DMS53 (cell line): ENCODE measurements at regions not wholly inside any gene's neighbourhood (a gene's known extent, or its start where the extent isn't known, plus 50 kb on each side); places are given as distances from the start of the nearest gene placed in this dataset.
A peak's percentile ranks its signal among the peaks of the same experiment; 100 is the strongest.

Source experiments
- DNase-seq: peaks from one replicate; lab custom pipeline; 2025; lab: John Stamatoyannopoulos, UW

DNA sequence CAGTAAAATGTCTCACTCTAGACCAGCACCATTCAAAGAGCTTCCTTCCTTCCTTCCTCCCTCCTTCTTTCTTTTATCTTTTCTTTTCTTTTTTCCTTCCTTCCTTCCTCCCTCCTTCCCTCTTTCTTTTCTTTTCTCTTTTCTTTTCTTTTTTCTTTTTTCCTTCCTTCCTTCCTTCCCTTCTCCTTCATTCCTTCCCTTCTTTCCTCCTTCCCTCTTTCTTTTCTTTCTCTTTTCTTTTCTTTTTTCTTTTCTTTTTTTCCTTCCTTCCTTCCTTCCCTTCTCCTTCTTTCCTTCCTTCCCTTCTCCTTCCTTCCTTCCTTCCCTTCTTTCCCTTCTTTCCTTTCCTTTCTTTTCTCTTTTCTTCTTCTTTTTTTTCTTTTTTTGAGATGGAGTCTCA, 985.1 kb downstream of the DSC3 start:
- DNase-seq, result no peak

DNA sequence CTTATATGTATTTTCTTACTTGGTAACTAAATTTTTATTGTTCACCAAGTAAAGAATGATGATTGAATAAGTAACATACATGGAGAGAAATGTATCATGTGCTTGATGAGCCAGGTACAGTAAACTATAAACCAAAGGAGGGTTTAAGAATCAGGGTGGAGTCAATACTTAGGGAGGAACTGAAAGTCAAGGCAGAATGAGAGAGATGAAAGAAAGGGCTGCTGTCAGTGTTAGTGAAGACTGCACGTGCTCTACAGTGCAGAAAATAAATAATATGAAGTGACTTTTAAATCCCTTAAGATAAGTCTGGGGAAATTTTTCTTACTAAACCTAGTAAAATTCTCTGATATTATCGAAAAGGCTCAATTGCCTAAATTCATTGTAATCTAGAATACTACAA, 986.0 kb downstream of the DSC3 start:
- DNase-seq, result no peak

DNA sequence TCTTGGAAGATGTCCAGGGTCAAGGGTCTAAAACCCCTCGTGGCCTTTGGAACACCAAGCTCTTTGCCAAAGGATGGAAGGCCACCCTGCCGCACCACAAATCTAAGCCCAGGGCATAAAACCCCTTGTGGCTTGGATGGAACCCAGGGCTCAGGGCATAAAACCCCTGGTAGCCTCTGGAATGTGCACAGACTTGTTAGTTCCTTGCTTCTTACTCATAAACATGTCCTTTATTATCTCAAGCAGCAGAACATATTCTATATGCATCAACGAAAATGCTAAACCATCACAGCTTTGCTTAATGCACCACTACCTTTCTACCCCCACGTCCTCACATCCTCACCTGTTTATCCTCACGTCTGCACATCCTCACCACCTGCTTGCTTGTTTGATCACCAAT, 998.0 kb downstream of the DSC3 start:
- DNase-seq, result no peak

DNA sequence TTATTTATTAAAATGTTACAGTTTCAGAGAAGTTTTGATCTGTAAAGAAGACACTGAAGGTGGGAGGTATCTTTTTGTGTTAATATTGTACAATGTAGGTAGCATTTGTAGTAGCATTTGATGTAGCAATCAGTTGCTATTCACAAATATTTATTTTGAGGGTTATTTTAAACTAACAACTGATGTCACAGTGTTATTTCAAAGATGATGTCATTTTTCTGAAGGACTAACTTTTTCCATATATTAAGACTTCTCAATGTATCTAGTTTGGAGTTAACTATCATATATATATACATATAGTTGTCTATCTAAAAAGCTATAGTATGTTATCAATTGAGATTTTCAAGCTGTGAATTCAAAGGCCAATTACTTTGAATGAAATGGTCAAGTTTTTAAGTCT, 1003.3 kb downstream of the DSC3 start:
- no peak for DNase-seq

DNA sequence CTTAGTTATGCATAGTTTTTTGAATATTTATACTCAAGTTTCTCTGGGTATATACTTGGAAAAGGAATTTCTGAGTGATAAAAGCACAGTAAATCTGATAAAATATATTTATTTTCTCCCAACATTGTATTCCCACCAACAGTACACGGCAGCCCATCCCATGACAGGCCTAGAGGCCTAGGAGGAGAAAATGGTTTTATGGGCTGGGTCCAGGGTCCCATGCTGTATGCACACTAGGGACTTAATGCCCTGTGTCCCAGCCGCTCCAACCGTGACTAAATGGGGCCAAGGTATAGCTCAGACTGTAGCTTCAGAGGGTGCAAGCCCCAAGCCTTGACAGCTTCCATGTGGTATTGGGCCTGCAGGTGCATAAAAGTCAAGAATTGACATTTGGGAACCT, 1007.7 kb downstream of the DSC3 start:
- no peak for DNase-seq

DNA sequence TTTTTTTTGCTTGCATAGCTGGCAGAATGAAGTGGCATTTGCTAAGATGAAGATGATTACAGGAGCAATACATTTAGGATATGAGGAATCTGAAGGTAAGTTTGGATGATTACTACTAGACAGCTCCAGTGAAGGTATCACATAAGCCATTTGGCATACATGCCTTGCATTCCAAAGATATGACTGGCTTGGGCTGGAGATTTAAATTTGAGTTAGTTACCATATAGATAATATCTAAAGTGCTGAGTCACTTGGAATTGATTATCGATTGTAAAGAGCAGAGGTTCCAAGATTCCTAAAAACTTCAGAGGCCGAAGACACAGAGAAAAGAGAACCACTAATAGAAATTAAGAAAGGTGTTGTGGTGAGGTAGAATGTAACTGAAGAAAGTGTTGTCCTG, 1026.4 kb downstream of the DSC3 start:
- DNase-seq, result no peak

DNA sequence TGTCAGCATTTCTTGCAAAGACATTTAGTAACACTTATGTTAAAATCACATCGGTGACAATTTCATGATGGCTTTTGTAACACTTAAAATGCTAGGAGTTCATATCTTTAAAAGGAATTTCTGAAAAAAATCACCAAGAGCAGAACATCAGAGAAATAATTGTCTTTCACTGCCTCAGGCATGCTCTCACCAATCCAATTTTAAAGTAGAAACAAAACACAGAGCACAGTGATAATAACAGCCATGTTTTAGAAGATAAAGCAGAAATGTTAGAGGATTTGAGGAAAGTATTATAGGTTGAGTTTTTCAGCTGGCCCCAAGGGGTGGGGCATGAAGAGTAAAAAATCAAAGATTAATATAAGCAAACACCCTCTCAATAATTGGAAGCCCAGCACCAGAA, 1037.6 kb downstream of the DSC3 start:
- DNase-seq, result no peak

DNA sequence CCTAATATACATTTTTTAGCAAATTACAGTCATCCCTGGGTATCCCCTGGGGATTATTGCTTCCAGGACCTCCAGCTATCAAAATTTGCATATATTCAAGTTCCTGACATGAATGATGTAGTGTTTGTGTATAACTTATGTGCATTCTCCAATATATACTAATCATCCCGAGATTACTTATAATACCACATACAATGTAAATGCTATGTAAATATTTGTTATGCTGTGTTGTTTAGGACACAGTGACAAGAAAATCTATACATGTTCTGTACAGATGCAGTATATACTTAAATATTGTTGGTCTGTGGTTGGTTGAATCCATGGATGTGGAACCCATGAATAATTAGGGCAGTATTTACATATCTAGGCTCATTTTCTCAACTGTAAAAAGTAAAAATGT, 1060.3 kb downstream of the DSC3 start:
- no peak for DNase-seq

DNA sequence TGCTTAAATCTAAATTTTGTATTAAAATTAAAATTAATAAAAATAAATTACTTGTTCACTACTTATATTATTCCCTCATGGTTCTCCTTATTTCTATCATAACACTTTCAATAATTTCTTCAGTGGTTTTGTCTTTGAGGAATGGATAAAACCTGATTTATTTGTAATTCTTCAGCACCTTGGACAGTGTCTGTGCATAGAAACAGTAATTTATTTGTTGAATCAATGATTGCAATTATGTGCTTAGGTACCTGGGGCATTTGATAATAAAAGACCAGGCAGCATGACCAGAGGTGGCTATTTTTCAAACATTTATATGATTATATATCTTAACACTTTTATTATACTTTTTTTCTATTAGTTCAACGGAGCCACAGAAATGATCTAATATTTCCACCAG, 1062.7 kb downstream of the DSC3 start:
- DNase-seq, result no peak

DNA sequence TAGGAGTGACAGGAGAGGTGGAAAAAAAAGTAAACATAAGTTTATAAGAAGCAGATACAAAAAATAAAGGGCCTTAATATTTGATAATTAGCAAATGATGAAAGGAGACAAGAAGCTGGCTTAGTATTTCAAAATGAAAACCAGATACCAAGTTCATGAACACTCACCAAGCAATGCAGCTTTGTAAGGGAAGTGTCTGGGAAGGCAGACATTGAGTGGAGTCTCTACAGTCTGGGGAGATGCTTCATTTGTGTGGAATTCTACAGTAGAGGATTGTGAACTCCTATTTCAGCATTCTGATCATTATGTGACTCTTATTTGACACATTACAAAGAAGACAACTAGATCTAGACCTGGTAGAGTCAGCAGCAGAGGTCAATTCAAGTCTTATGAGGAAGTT, 1072.7 kb downstream of the DSC3 start:
- DNase-seq, result no peak

DNA sequence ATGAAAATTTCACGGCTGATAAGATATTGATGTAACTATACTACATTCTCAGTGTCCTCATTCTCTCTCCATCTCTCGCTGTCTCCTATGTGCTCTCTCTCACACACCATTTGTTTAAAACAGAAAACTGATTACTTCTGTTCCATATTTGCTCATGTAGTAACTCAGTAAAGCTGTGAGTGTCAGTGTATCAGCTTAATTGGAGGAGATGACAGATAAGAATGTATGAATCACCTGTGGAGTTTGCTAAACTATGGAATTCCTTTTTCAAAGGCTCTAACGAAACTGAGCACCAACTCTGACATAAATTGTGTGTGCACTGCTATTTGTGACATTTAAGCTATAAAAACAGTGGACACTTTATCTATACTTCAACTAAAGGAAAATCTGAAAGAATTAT, 1080.0 kb downstream of the DSC3 start:
- no peak for DNase-seq

DNA sequence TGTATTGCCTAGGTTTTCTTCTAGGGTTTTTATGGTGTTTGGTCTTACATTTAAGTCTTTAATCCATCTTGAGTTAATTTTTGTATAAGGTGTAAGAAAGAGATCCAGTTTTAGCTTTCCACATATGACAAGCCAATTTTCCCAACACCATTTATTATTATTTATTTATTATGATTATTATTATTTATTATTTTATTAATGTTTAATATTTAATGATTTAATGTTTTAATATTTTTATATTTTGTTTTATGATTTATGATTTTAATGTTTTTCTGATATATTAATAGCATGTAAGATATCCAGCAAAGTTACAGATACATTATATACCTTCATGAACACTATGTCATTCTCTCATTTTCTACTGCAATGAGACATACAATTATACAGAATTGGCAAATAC, 1082.0 kb downstream of the DSC3 start:
- DNase-seq, result no peak

DNA sequence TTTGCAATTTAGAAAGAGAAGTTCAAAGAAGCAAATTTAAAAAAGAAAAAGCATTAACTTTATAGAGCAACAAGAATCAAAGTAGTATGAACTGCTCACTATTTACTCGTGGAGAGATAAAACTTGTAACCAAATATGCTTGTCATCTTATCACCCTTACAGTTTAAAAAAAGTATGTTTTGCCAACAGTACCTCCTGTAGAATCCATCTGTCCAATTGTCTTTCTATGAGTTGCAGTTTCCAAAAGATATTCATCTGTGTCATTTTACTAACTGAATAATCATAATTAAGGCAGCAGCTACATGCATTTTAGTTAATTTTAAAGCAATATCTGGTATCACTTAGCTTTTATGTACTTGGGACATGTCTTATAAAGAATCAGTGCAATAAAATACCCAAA, 1112.3 kb downstream of the DSC3 start:
- no peak for DNase-seq

DNA sequence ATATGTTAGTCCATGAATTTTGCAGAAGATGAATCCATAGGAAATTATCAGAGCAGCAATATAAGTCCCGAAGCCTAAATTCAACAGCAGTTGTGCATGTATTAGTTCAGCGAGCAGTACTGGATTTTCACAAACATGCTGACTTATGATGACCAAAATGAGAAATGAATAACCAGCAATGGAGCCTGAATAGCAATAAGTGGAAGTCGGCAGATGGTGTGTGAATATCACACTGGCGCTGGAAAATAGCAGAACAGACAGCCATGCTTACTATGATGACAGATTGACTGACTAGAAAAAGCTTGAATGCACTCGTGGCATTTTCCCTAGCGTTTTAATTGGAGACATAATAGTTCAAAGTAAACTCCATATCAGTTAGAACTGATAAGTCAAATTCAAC, 1114.5 kb downstream of the DSC3 start:
- DNase-seq, result no peak

DNA sequence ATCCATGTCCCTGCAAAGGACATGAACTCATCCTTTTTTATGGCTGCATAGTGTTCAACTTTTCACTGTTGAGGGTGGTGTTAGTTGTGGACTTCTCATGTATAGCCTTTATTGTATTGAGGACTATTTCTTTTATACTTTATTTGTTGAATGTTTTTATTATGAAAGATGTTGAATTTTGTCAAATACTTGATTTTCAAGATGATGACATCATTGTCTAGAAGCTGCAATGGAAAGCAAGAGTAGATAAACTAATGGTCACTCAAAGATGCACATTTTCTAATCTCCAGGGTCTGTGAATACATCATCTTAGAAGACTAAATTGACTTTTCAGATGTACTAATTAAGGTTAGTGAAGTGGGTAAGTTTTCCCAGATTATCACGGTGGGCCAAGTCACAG, 1117.0 kb downstream of the DSC3 start:
- no peak for DNase-seq

DNA sequence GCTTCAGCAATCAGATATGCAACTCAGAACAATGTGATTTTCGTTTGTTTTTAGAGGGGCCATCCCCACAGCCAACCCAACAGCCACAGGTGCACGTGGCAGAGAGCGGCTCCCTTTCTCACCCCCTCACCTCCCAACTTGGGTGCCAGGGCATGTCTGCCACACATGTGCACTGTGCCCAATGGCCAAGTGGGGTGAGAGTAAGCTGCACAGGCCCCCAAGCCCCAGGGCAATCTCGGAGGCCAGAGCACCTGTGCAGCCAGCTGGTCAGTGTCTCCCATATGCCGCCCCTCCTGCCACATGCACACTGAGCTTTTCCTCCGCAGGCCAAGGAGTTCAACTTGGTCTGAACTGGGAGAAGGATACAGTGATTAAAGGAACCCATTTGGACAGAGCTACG, 1130.2 kb downstream of the DSC3 start:
- no peak for DNase-seq

DNA sequence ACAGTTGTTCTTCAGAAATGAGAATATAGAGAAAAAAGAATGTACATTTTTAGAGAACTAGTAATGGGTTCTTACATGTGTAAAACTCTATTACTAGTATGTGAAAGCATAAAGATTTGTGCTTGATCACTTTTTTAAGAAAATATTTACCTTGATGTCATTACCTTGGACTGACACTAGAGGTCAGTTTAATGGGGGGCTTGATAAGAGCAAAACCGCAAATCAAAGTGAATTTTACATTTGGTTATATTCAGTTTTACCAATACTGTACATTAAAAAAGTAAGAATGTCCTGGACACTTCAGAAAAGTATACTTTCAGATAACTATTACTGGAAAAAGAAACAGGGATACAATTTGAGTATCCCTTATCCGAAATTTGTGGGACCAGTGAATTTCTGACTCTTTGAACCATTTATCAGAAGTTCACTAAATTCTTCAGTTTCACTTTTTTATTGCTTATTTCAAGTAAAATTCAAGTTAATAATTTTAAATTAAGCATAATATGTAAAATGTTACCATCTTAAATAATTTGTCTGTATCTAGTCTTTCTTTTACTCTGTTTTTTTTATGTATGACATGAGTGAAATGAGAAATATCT, 1149.5 kb downstream of the DSC3 start:
- peak; percentile 28 for DNase-seq

DNA sequence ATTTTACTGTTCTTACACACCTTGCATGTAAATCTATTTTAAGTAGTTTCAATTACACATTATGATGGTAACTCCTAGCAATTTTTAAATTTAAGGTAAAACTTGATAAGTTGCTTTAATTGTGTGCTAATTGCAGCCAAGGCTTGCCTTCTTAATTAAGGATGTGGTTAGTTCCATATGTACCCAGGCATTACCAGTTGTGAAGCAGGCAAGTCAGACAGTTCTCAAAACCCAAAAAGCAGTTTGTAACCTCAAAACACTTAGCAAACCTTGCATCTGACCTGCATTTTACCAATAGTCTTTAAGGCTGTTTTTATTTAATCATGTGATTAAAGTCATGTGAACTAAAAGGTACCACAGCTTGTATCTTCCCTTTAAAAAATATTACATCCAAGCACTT, 1159.4 kb downstream of the DSC3 start:
- DNase-seq, result no peak

DNA sequence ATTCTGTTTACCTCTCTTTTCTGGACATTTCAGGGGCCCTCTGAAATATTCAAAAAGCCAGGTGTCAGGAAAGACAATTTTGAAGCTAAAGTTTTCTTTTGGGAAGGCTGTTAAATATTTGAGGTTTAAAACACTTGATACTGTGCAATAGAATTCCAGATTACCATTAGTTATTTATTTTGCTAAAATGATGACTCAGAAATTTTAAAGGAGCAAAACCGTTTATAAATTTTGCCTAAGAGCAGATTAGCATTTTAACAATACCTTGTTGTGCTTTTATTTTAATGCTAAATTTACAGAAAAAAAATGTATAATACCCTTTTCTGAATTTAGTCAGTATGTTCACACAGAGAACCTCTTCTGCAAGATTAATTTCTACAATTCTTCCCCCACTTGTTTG, 1159.9 kb downstream of the DSC3 start:
- no peak for DNase-seq

DNA sequence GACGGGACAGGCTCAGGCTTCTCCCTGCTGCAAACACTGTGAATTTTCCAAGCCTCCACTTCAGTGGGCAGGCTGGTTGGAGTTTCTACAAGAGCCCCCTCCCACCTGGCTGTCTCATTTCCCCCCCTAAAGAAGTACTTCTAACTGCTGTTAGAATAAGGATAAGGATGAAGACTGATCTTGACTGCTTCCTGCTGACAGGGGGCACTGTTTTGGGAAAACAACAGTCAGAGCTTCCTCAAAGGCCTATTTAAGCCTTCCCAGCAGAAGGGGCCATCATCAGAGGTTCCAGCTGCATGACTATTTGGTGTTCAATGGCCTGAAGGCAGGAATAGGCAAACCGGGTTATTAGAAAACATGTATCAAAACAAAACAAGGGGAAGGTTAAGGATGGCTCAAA, 1162.8 kb downstream of the DSC3 start:
- peak; percentile 11 for DNase-seq

DNA sequence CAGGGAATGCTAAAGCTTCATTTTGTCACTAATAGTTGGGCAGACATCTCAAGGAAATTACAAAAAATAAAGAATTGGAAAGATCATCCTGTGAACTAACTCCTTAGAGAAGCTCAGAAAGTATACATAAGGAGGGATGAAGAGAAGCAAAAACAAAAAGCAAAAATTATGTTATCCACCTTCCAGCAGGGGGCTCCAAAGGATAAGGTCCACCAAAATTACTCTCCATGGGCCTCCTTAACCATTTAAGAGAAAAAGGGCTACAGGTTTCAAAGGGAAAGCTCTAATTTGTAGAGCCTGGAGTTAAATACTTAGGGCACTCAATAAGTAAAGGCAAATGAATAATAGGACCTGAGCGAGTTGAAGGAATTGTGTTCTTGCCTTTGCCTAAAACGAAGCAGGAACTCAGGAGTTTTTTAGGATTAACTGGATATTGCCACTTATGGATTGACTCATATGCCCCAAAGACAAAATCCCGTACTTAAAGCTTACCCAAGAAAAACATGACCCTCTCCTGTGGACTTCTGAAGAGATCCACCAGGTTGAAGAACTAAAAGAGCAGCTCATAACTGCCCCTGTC, 1167.9 kb downstream of the DSC3 start:
- DNase-seq, result peak; percentile 67

DNA sequence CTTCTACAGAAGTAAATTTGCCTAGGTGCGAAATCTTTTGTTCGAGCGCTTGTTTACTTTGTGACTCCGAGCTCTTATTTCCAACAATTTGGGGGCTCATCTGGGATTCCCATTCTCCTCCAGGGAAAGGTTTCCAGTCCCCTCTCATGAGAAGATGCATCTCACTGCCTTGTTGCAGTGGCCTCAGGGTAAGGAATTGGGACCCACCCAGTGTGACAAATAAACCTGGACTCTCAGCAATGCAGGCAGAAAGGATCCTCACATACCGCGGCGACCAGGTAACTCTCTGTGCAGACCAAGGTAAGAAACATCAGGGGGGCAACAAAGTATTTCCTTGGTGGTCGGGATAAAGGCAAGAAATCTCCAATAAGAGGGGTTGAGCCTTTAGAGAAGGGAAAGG, 1169.3 kb downstream of the DSC3 start:
- no peak for DNase-seq

DNA sequence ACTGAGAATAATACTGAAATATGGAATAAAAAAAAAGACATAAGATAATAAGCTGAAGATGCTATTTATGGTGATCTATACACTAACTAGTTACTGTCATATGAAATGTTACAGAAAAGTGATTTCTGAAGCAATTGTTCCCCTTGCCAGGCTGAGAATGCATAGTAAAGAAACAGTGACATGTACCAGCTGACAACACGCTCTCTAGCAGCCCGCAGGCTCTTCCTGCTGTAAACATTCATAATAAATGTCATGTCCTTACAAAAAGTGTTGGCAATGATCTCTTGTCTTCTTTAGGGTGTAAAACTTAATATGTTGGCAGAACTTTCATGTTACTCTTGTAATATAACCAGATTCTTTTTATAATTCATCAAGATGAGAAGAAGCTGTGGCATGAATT, 1171.3 kb downstream of the DSC3 start:
- no peak for DNase-seq

DNA sequence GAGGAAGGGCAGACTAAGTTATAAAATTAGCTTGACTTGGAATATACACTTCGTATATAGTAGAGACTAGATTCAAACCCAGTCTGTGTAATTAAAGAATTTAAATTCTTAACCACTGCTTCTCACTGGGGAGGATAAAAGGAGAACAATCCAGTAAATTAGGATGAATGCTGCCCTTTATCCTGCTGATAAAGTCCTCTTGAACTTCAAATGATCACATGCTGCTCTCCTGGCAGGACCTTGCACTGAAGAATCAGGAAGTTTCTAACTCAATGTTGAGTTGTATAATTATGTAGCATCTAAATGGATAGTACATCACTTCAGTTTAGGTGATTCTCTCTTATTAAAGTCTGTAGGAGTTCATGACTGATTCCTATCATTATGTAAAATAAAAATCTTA, 1179.7 kb downstream of the DSC3 start:
- no peak for DNase-seq

DNA sequence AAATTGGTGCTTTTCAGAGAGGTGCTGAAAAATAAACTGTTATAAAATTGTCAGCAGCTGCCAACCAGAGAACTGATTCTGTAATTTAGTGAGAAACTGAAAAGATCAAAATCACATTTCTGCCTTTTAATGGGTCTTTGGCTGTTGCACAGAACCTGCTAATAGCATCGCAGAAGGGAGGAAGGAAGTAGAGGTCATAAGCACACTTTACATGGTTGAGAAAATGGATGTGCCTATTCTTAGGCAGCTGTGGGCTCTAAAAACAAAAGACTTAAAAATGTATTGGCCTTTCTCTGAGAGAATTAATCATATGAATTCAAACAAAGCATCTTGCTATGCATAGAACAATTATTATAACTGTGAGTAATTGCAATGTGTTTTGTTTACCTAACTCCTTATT, 1186.9 kb downstream of the DSC3 start:
- no peak for DNase-seq
